MCF 10A (cell line): ENCODE measurements at regions not wholly inside any gene's neighbourhood (a gene's known extent, or its start where the extent isn't known, plus 50 kb on each side); places are given as distances from the start of the nearest gene placed in this dataset.

Experiments used
- BruUV-seq: library from RNA; stranded (reverse); fragments of 400-500 nt; replicated peaks from 2 replicates; lab custom pipeline; 2021; lab: Mats Ljungman, UMichigan
- CTCF ChIA-PET: fragments of 300-600 bp; sonication (Branson Sonifier 250); formaldehyde crosslinking; extraction: SDS; loops from one replicate; lab custom pipeline; 2021; ENCODE audit warnings: antibody characterized with exemption, inconsistent platforms; lab: Yijun Ruan, JAX
- POLR2A ChIA-PET: fragments of 300-600, 350-650 bp; sonication (Branson Sonifier 250); formaldehyde crosslinking; extraction: SDS; loops from one replicate; lab custom pipeline; 2020; ENCODE audit warnings: antibody characterized with exemption, inconsistent platforms; lab: Yijun Ruan, JAX
- DNase-seq: peaks from one replicate; pipeline ENCODE4 v3.0.0-alpha.2; 2018; ENCODE audit not compliant: unreplicated experiment
- H3K27ac Mint-ChIP-seq: one replicate; pipeline ENCODE4 v1.8.0; 2022; ENCODE audit warnings: mild to moderate bottlenecking, low read depth, mixed read lengths; ENCODE audit not compliant: unreplicated experiment
- H3K27me3 Mint-ChIP-seq: one replicate; pipeline ENCODE4 v1.8.0; 2022; ENCODE audit warnings: mixed read lengths; ENCODE audit not compliant: insufficient read depth, unreplicated experiment
- H3K36me3 Mint-ChIP-seq: one replicate; pipeline ENCODE4 v1.8.0; 2022; ENCODE audit warnings: mild to moderate bottlenecking, moderate library complexity, mixed read lengths; ENCODE audit not compliant: insufficient read depth, unreplicated experiment
- H3K4me1 Mint-ChIP-seq: one replicate; pipeline ENCODE4 v1.8.0; 2022; ENCODE audit warnings: mixed read lengths; ENCODE audit not compliant: insufficient read depth, unreplicated experiment
- H3K4me3 Mint-ChIP-seq: one replicate; pipeline ENCODE4 v1.8.0; 2022; ENCODE audit warnings: mild to moderate bottlenecking, moderate library complexity, mixed read lengths; ENCODE audit not compliant: unreplicated experiment
- H3K9me3 Mint-ChIP-seq: one replicate; pipeline ENCODE4 v1.8.0; 2022; ENCODE audit warnings: mixed read lengths; ENCODE audit not compliant: unreplicated experiment
- intact Hi-C: fragments of 100-400 bp; cut with micrococcal nuclease; formaldehyde crosslinking; loops from 2 replicates; pipeline ENCODE4 v1.14.1; 2022
- TF ChIP-seq, protein P1 (sequence below): fragments of 200-600 bp; IDR thresholded peaks from one replicate; pipeline ENCODE4 v1.8.0; 2022; ENCODE audit warnings: antibody characterized with exemption, mild to moderate bottlenecking; ENCODE audit not compliant: unreplicated experiment

GRCh38 chr3:160124224-160124623 is 101.0 kb upstream of the C3orf80 start:
- peaks cover under 1% of the 10 kb centered on the region for H3K9me3 Mint-ChIP-seq
- H3K36me3 Mint-ChIP-seq, result no peaks in the 10 kb centered on the region
- peaks cover 8% of the 10 kb centered on the region for H3K4me1 Mint-ChIP-seq
- intact Hi-C loops, result no loop called here
- ChIA-PET POLR2A (no interaction called here), CTCF (no interaction called here)
- H3K27me3 Mint-ChIP-seq, result no peaks in the 10 kb centered on the region
- no TSS peak for BruUV-seq
- TF ChIP-seq, protein P1, sequence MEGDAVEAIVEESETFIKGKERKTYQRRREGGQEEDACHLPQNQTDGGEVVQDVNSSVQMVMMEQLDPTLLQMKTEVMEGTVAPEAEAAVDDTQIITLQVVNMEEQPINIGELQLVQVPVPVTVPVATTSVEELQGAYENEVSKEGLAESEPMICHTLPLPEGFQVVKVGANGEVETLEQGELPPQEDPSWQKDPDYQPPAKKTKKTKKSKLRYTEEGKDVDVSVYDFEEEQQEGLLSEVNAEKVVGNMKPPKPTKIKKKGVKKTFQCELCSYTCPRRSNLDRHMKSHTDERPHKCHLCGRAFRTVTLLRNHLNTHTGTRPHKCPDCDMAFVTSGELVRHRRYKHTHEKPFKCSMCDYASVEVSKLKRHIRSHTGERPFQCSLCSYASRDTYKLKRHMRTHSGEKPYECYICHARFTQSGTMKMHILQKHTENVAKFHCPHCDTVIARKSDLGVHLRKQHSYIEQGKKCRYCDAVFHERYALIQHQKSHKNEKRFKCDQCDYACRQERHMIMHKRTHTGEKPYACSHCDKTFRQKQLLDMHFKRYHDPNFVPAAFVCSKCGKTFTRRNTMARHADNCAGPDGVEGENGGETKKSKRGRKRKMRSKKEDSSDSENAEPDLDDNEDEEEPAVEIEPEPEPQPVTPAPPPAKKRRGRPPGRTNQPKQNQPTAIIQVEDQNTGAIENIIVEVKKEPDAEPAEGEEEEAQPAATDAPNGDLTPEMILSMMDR, result no peak
- no peak for DNase-seq
- no peak overlapping the region for H3K4me3 Mint-ChIP-seq
- no peak overlapping the region for H3K27ac Mint-ChIP-seq

GRCh38 chr3:160125258-160125657 is 100.0 kb upstream of the C3orf80 start:
- CTCF ChIA-PET, result interaction anchor here (0.7 kb wide), 1 partner anchor 13 kb away, joined by 3 read pairs; no protein-coding TSS in a partner anchor
- H3K4me1 Mint-ChIP-seq, result peaks cover 19% of the 10 kb centered on the region

DNA sequence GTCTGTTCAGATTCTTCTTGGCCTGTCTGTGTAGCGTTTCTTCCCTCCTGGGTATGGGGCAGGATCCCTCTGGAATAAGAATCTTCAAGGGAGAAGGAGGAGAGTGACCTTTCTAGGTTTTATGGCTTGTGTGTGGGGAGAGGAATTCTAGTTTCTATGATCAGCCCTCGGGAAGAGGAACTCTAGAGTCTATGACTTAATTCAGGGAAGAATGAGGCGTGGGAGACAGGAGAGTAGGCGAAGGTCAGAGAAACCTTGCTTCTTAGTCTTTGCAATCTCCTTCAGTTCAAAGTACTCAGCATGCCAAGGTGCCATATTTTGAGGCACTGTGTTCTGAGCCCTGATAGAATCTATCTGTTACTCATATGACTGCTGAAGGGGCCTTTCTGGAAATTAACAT is 99.2 kb upstream of the C3orf80 start:
- ChIA-PET POLR2A (no interaction called here), CTCF (no interaction called here)
- H3K36me3 Mint-ChIP-seq, result no peaks in the 10 kb centered on the region
- no peak for DNase-seq
- intact Hi-C loops, result no loop called here
- H3K4me3 Mint-ChIP-seq, result no peak overlapping the region
- H3K9me3 Mint-ChIP-seq, result no peaks in the 10 kb centered on the region
- H3K4me1 Mint-ChIP-seq, result peaks cover 22% of the 10 kb centered on the region
- BruUV-seq, result no TSS peak
- H3K27ac Mint-ChIP-seq, result no peak overlapping the region
- H3K27me3 Mint-ChIP-seq, result no peaks in the 10 kb centered on the region
- TF ChIP-seq, protein P1, result no peak

More at GRCh38 chr3:160125258-160125657, 100.0 kb upstream of the C3orf80 start:
- H3K9me3 Mint-ChIP-seq, result no peaks in the 10 kb centered on the region
- DNase-seq, result no peak
- no peak overlapping the region for H3K27ac Mint-ChIP-seq
- no peaks in the 10 kb centered on the region for H3K27me3 Mint-ChIP-seq
- TF ChIP-seq, protein P1, result no peak
- intact Hi-C loops, result no loop called here
- H3K36me3 Mint-ChIP-seq, result no peaks in the 10 kb centered on the region
- H3K4me3 Mint-ChIP-seq, result no peak overlapping the region
- POLR2A ChIA-PET, result interaction anchor here (0.8 kb wide), 1 partner anchor 71 kb away, joined by 3 read pairs; no protein-coding TSS in a partner anchor
- no TSS peak for BruUV-seq

GRCh38 chr3:160126761-160127160 is 98.5 kb upstream of the C3orf80 start:
- no peaks in the 10 kb centered on the region for H3K27me3 Mint-ChIP-seq
- H3K9me3 Mint-ChIP-seq, result no peaks in the 10 kb centered on the region
- no peak overlapping the region for H3K27ac Mint-ChIP-seq
- TF ChIP-seq, protein P1, result no peak
- H3K4me3 Mint-ChIP-seq, result no peak overlapping the region
- intact Hi-C loops, result no loop called here
- POLR2A ChIA-PET, result no interaction called here
- CTCF ChIA-PET, result interaction anchor here (0.9 kb wide), 1 partner anchor 12 kb away, joined by 3 read pairs; no protein-coding TSS in a partner anchor
- H3K36me3 Mint-ChIP-seq, result no peaks in the 10 kb centered on the region
- H3K4me1 Mint-ChIP-seq, result peaks cover 22% of the 10 kb centered on the region
- DNase-seq, result no peak
- BruUV-seq, result no TSS peak
